ENCODE measurements at regions not wholly inside any gene's neighbourhood (a gene's known extent, or its start where the extent isn't known, plus 50 kb on each side); places are given as distances from the start of the nearest gene placed in this dataset.

GRCh38 chr10:10225136-10225676 lies 792.5 kb upstream of the CELF2 start:
- Histone ChIP-seq H3K27me3 (ENCODE audit: control insufficient read depth, insufficient read depth, low read length) (no peaks in the 10 kb centered on the region), H3K4me3 (ENCODE audit: low read depth, low read length) (no peak overlapping the region), H3K27ac (ENCODE audit: low read depth, low read length) (no peak overlapping the region), H3K9me3 (ENCODE audit: control insufficient read depth, insufficient read depth, low read length) (no peaks in the 10 kb centered on the region)
- ChIA-PET CTCF (no interaction called here), POLR2A (no interaction called here)
- TF ChIP-seq CTCF (IDR thresholded peaks at IDR 0.05; ENCODE audit: low read depth, low read length): no peak
- no peak for DNase-seq (ENCODE audit: low read depth, low spot score)

GRCh38 chr10:10233229-10233628 lies 784.4 kb upstream of the CELF2 start:
- CTCF ChIA-PET: no interaction called here
- Histone ChIP-seq H3K4me3 (ENCODE audit: low read depth, low read length) (no peak overlapping the region), H3K27ac (ENCODE audit: low read depth, low read length) (no peak overlapping the region), H3K9me3 (ENCODE audit: control insufficient read depth, insufficient read depth, low read length) (no peaks in the 10 kb centered on the region), H3K27me3 (ENCODE audit: control insufficient read depth, insufficient read depth, low read length) (no peaks in the 10 kb centered on the region)
- POLR2A ChIA-PET: no interaction called here
- no peak for TF ChIP-seq CTCF (IDR thresholded peaks at IDR 0.05; ENCODE audit: low read depth, low read length)
- no peak for DNase-seq (ENCODE audit: low read depth, low spot score)

- CTCF ChIA-PET: no interaction called here
- Histone ChIP-seq H3K4me3 (ENCODE audit: low read depth, low read length) (no peak overlapping the region), H3K27me3 (ENCODE audit: control insufficient read depth, insufficient read depth, low read length) (no peaks in the 10 kb centered on the region), H3K9me3 (ENCODE audit: control insufficient read depth, insufficient read depth, low read length) (no peaks in the 10 kb centered on the region), H3K27ac (ENCODE audit: low read depth, low read length) (no peak overlapping the region)
- POLR2A ChIA-PET: no interaction called here
- no peak for DNase-seq (ENCODE audit: low read depth, low spot score)
- no peak for TF ChIP-seq CTCF (IDR thresholded peaks at IDR 0.05; ENCODE audit: low read depth, low read length)
Observed at GRCh38 chr10:10235003-10235402, 782.7 kb upstream of the CELF2 start.

GRCh38 chr10:10247585-10247984 lies 770.1 kb upstream of the CELF2 start:
- H3K27ac ChIP-seq (ENCODE audit: low read depth, low read length): no peak overlapping the region
- CTCF ChIA-PET: no interaction called here
- DNase-seq (ENCODE audit: low read depth, low spot score): no peak
- TF ChIP-seq CTCF (IDR thresholded peaks at IDR 0.05; ENCODE audit: low read depth, low read length): no peak
- H3K27me3 ChIP-seq (ENCODE audit: control insufficient read depth, insufficient read depth, low read length): no peaks in the 10 kb centered on the region
- H3K9me3 ChIP-seq (ENCODE audit: control insufficient read depth, insufficient read depth, low read length): no peaks in the 10 kb centered on the region
- H3K4me3 ChIP-seq (ENCODE audit: low read depth, low read length): no peak overlapping the region
- POLR2A ChIA-PET: no interaction called here

- ChIA-PET CTCF (no interaction called here), POLR2A (no interaction called here)
- H3K27me3 ChIP-seq (ENCODE audit: control insufficient read depth, insufficient read depth, low read length): no peaks in the 10 kb centered on the region
- no peak overlapping the region for H3K27ac ChIP-seq (ENCODE audit: low read depth, low read length)
- H3K4me3 ChIP-seq (ENCODE audit: low read depth, low read length): no peak overlapping the region
- no peak for DNase-seq (ENCODE audit: low read depth, low spot score)
- no peaks in the 10 kb centered on the region for H3K9me3 ChIP-seq (ENCODE audit: control insufficient read depth, insufficient read depth, low read length)
- TF ChIP-seq CTCF (IDR thresholded peaks at IDR 0.05; ENCODE audit: low read depth, low read length): no peak
Observed at GRCh38 chr10:10256860-10257259, 760.8 kb upstream of the CELF2 start.

Data from AG04450 (cell line).